DMS114 treated with DMSO at 0.1 percent for 48 hours (cell line): ENCODE measurements at regions not wholly inside any gene's neighbourhood (a gene's known extent, or its start where the extent isn't known, plus 50 kb on each side); places are given as distances from the start of the nearest gene placed in this dataset.

ENCODE experiments used
- DNase-seq: peaks from one replicate; lab custom pipeline; 2025; ENCODE audit not compliant: unreplicated experiment; lab: John Stamatoyannopoulos, UW

DNA sequence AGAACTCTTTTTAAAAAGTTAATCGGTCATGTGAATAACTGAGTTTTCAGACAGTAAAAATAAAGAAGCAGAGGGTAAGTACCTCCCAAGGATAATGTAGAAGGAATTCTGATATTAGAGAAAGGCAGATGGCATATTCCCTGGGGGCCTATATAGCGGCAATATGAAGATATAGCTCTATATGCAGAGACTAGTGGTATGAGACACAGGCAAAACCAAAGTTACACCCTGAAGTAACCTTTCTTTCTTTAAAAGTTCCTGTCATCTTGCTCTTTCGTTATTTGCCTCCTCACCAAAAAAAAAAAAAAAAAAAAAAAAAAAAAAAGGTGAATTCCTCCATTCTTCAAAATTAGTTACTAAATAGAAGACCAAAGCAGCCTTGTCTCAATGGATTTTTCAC lies 76.2 kb upstream of the ARHGAP32 start:
- DNase-seq = no peak

DNA sequence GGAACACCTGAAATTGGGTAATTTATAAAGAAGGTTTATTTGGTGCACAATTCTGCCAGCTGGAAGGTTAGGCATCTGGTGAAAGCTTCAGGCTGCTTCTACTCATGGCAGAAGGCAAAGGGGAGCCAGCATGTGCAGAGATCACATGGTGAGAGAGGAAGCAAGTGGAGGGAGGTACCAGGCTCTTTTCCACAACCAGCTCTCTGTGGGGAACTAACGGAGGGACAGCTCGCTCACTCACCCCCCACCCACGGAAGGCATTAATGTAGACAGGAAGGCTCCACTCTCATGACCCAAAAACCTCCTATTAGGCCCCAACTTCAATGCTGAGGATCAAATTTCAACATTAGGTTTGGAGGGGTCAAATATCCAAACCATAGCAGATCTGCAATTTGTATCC lies 75.6 kb upstream of the ARHGAP32 start:
- no peak for DNase-seq

DNA sequence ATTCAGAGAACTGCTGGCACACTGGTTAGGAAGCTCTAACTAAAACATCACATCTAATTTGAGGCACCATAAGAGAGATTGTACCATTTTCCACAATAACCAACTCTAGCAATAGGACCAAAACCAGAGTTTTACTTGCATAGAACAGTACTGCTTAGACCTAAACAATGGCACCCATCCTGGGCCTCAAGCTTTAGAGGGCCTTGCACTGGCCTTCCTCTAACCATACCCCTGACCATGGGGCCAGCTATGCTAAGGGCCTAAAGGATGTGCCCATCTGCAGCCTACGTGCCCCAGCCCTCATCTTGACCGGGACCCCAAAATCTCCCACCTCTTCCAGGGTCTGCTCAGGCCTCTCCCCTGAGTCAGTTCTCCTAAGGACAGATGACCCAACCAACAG lies 74.4 kb upstream of the ARHGAP32 start:
- DNase-seq = no peak

DNA sequence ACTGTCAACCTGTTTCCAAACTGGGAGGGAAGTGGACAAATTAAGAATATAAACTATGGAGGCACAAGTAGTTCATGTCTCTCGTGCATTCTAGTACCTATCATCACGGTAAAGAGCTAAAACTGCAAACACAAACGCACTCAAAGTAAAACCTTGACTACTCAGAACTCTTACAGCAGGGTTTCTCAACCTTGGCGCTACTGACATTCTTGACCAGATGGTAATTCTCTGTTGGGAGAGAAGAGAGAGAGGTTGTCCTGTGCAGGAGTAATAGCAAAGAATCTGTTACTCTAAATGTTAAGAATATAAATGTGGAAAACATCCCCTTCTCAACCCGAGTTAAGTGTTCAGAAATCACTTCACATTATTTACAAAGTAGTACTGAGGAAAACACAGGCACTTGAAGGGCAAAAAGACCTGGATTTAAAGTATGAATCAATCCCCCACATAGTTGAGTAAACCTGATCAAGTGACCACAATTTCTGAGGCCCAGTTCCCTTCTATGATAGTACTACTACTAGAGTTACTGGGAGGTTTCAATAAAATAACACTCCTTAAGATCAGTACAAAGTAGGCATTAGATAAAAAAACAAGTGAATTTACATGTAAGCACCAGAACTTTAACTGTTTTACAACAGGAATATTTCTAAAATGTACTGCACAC lies 73.1 kb upstream of the ARHGAP32 start:
- no peak for DNase-seq

DNA sequence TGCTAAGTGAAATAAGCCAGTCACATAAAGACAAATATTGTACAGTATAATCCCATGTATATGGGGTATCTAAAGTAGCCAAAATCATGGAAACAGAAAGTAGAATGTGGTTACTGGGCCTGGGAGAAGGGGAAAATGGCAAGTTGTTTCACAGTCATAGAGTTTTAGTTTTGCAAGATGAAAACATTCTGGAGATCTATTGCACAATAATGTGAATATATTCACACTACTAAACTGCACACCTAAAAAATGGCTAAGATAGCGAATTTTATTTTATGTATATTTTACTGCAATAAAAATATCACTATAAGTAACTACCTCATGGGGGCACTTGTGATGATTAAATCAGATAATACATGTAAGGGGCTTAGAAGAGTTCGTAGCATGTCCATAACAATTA lies 72.0 kb upstream of the ARHGAP32 start:
- no peak for DNase-seq

DNA sequence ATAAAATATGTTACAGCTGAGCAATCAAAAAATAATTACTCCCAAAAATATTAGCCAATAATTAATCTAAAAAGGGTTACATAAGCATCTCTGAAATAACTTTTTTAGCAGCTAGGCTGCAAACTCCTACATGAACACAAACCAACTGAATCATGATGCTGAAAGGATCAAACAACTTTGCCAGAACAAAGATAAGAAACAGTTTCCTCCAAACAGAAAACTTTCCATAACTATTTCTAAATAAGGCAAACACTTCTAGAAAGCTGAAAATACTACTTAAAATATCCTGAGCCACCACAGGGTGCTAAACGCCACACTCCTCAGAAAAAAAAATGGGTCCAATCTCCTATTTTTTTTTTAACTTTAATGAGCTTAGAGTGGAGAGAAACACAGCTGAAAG lies 68.6 kb upstream of the ARHGAP32 start:
- no peak for DNase-seq

DNA sequence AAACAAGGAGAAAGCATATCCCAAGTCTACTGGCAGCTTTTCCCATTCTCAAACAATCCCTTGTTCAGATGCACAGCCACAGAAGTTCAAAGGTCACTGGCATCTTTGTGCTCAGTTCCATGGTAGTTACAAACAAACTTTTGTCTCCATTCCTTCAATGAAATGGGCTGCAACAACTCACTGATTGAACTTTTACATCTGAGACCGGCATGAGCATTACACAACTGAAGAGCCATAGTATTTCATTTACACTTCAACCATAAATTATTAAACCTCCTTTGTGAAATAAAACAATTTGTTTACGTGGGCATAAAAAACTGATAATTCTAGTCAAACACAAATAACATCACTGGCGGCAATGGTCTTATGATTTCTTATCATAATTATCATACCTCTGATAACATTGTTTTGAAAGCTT lies 67.8 kb upstream of the ARHGAP32 start:
- no peak for DNase-seq

DNA sequence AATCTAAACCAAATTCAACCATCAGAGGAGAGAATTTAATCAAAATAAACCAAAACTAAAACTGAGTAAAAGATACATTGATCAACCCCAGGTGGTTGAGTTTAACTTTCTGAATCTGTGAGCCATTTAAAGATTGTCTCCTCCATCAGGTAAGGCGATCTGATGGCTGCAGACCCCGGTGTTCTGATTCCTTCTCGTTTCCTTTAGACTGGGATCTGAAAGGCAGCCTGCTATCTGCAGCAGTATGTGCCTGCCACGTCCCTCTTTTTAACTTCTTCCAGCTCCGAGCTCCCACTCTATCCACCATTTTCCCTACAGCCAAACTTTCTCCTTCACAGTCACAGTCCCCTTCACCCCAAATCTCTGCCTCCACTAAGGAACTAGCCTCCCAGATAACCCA lies 66.1 kb upstream of the ARHGAP32 start:
- no peak for DNase-seq

DNA sequence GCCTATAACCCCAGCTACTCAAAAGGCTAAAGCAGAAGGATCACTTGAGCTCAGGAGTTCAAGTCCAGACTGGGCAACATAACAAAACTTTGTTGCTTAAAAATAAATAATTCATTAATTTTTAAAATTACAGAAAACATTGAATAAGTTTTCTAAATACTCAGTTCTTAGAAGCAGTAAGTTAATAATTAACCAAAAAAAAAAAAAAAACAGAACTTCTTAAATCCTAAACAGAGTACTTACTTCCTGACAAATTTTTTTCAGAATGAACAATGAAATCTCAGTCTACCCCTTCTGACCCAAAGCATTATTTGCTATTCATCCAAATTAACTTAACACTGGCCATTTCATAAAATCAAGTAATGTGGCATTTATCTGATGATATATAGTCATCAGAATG lies 65.4 kb upstream of the ARHGAP32 start:
- no peak for DNase-seq

DNA sequence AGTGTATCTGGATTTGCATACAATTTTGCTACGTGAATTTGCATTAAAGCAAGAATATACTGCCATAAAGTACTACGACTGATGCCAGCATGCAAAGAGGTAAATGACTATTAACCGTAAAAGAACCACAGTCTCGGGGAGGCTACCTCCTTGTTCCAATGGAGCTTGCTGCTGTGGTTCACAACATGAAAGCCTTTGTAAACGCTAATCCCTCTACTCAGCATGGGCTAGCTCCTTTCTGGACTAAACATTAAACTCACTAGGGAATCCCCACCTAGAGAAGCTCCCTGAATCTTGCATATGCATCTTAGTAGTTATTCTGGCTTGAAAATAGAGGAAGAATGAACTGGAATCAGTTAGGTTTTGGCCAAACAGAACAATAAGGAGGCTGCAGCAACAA lies 60.5 kb upstream of the ARHGAP32 start:
- DNase-seq = no peak

DNA sequence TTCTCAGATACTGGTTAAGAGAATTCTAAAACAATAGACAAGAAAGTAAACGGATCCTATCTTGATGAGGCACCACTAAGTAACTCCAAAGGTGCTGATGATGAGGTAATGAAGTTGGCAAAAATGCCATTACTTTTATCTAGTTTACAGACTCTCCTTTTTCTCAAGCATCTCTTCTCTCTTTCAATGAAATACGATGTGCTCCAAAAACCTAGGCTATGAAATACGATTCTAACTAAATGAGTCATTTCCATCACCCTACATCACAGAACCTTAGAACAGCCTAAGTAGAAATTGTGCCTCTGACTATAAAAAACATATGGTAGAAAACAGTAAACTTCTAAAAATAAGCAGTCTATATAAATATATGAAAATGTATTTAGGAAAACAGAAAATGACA lies 58.9 kb upstream of the ARHGAP32 start:
- no peak for DNase-seq

DNA sequence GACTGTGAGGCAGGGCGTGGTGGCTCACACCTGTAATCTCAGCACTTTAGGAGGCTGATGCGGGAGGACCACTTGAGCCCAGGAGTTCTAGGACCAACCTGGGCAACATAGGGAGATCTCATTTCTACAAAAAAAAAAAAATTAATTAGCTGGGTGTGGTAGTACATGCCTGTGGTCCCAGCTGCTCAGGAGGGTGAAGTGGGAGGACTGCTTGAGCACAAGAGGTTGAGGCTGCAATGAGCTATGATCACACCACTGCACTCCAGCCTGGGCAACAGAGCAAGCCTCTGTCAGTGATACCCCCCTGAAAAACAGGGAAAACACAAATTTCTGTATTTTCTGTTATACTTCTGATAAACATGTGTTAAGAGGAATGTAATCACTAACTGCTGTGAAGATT lies 57.8 kb upstream of the ARHGAP32 start:
- DNase-seq = no peak

DNA sequence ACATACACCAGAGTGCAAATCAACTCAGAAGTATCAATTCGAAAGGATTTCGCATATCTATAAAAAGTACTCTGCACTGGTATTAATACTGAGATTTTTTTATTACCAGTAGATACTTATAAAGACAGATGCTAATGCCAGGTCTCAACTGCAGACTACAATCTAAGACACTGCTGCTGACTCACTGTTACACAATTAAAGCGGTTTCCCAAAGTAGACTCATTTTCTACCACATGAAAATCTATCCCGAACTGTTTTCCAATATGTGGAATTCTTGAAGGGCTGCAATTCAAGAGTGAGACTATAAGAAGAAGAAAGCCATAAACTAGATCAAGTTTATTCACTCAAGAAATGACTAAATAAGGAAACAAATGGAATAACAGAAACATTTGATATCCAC lies 57.2 kb upstream of the ARHGAP32 start:
- no peak for DNase-seq

DNA sequence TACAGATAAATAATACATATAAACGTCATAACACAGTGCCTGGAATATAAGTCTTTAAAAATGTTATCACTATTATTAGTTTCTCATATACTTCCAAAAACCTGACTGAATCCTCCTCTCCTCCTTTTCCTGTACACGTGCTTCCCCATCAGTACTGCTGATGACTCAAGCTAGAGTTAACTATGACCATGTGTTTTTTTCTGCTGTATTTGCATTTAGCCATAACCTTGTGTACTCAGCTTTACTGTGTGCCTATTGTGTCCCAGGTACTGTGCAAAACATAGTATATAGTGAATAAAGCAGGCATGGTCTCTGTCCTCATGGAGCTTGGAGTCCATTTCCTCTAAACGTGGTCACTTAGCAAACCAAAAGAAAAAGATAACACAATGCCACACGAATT lies 56.5 kb upstream of the ARHGAP32 start:
- DNase-seq = no peak

DNA sequence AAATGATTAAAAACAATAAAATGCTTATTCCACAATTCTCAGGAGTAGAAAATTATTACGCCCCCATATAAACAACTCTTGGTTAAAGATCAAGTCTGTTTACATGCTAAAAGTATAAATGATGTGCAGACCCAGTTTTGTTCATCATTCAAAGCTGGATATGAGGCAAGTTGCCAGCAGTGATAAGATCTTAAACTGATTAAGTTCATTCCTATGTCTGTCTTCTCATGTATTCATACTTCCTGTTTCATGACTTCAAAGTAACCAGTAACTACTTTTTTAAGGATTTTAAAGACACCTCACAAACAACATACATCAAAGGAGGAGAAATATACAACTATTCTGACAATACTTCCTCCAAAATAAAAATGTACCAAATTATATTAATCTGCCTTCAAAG lies 55.0 kb upstream of the ARHGAP32 start:
- no peak for DNase-seq

DNA sequence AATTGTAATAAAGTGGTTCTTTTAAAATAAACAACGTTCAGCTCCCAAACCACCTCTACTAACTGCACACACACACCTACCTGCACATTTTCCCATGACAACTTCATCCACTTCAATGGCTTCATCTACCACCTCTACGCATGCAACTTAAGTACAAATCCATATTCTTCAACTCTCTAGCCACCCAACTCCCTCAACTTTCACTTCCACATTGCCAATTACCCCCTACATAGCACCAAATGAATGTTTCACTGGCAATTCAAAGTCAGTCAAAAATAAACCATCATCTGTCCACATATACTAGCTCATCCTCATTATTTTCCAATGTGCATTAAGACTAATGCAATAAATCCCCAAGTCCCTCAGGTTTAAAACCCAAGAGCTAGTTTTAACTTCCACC lies 50.7 kb upstream of the ARHGAP32 start:
- DNase-seq = no peak
